Sigmoid colon (tissue), 4 donors: ENCODE measurements at regions not wholly inside any gene's neighbourhood (a gene's known extent, or its start where the extent isn't known, plus 50 kb on each side); places are given as distances from the start of the nearest gene placed in this dataset.

Experiments
- CTCF ChIP-seq, 4 experiments: fragments of 450-650 bp in 3 of 4; fragments of 200-600 bp in 1 of 4; IDR thresholded peaks; one replicate each; pipeline ENCODE4 v1.5.1; 2016 to 2019; ENCODE audit warnings: antibody characterized with exemption in 4 of 4, mild to moderate bottlenecking in 3 of 4, moderate library complexity in 2 of 4
- EP300 ChIP-seq, 4 donors: sonication (generic); formaldehyde crosslinking; IDR thresholded peaks; one replicate each; pipeline ENCODE4 v1.6.1; 2017; ENCODE audit warnings: antibody characterized with exemption in 4 of 4
- POLR2A ChIP-seq, 2 donors: fragments of 450-650 bp; IDR thresholded peaks; one replicate each; pipeline ENCODE4 v1.6.1; 2016; ENCODE audit warnings: antibody characterized with exemption in 2 of 2, mild to moderate bottlenecking in 2 of 2, moderate library complexity in 2 of 2

- no peak for TF ChIP-seq EP300 (IDR thresholded peaks at IDR 0.05)
- no peak for TF ChIP-seq CTCF (IDR thresholded peaks at IDR 0.05)
- TF ChIP-seq POLR2A (IDR thresholded peaks at IDR 0.05): no peak
These were observed 435.8 kb upstream of the MEIS1 start for GRCh38 chr2:65999103-65999502.
